T-helper 1 cell (primary cell): ENCODE measurements at regions not wholly inside any gene's neighbourhood (a gene's known extent, or its start where the extent isn't known, plus 50 kb on each side); places are given as distances from the start of the nearest gene placed in this dataset.
"Not testable (repeated sequence)": the region's sequence is repeated elsewhere in the genome, so short reads cannot be mapped to it uniquely, and the experiment has no call there.

Experiments used
- DNase-seq, 5 donors: peaks; one replicate each; pipeline ENCODE4 v3.0.0-alpha.2; 2012 to 2020

- DNase-seq, result no peak
Measured at GRCh38 chr14:88985654-88986053, 161.2 kb downstream of the TTC8 start.

- DNase-seq, result no peak
Measured at GRCh38 chr14:88986146-88986841, 161.8 kb downstream of the TTC8 start.

GRCh38 chr14:88986908-88987307 is 162.5 kb downstream of the TTC8 start:
- not testable (repeated sequence) for DNase-seq

- no peak for DNase-seq
Measured at GRCh38 chr14:88987516-88987915, 163.1 kb downstream of the TTC8 start.

GRCh38 chr14:88989911-88990310 is 165.5 kb downstream of the TTC8 start:
- DNase-seq, result no peak

- DNase-seq, result no peak
Measured at GRCh38 chr14:88990856-88991255, 166.4 kb downstream of the TTC8 start.

GRCh38 chr14:88992011-88992410 is 167.6 kb downstream of the TTC8 start:
- DNase-seq, result no peak

GRCh38 chr14:88993946-88994345 is 169.5 kb downstream of the TTC8 start:
- DNase-seq, result no peak

- DNase-seq, result no peak
Measured at GRCh38 chr14:88995437-88996198, 171.2 kb downstream of the TTC8 start.

- no peak for DNase-seq
Measured at GRCh38 chr14:88998027-88998426, 173.6 kb downstream of the TTC8 start.

GRCh38 chr14:88999137-88999536 is 174.7 kb downstream of the TTC8 start:
- DNase-seq, result no peak

GRCh38 chr14:89000007-89000942 is 175.8 kb downstream of the TTC8 start:
- peak in 1 of 5 donors; percentile 9 for DNase-seq

GRCh38 chr14:89004166-89004565 is 179.7 kb downstream of the TTC8 start:
- no peak for DNase-seq

- DNase-seq, result peak in 1 of 5 donors; percentile 9
Measured at GRCh38 chr14:89007906-89008305, 183.5 kb downstream of the TTC8 start.

- DNase-seq, result no peak
Measured at GRCh38 chr14:89011355-89012281, 187.2 kb downstream of the TTC8 start.

GRCh38 chr14:89012282-89013097 is 188.0 kb downstream of the TTC8 start:
- DNase-seq, result no peak

GRCh38 chr14:89013098-89013504 is 188.7 kb downstream of the TTC8 start:
- no peak for DNase-seq

GRCh38 chr14:89013698-89014568 is 189.5 kb downstream of the TTC8 start:
- DNase-seq, result no peak

GRCh38 chr14:89014569-89014850 is 190.1 kb downstream of the TTC8 start:
- no peak for DNase-seq

- no peak for DNase-seq
Measured at GRCh38 chr14:89015016-89015415, 190.6 kb downstream of the TTC8 start.
